Hippocampal formation (tissue), 2 donors: ENCODE measurements at regions not wholly inside any gene's neighbourhood (a gene's known extent, or its start where the extent isn't known, plus 50 kb on each side); places are given as distances from the start of the nearest gene placed in this dataset.

Experiments
- DNase-seq, 2 donors: peaks; one replicate each; lab custom pipeline; 2025; lab: John Stamatoyannopoulos, UW

- no peak for DNase-seq
Measured at GRCh38 chr7:155202106-155202871, 95.4 kb upstream of the INSIG1 start.

- no peak for DNase-seq
Measured at GRCh38 chr7:155203059-155203881, 94.4 kb upstream of the INSIG1 start.

DNA sequence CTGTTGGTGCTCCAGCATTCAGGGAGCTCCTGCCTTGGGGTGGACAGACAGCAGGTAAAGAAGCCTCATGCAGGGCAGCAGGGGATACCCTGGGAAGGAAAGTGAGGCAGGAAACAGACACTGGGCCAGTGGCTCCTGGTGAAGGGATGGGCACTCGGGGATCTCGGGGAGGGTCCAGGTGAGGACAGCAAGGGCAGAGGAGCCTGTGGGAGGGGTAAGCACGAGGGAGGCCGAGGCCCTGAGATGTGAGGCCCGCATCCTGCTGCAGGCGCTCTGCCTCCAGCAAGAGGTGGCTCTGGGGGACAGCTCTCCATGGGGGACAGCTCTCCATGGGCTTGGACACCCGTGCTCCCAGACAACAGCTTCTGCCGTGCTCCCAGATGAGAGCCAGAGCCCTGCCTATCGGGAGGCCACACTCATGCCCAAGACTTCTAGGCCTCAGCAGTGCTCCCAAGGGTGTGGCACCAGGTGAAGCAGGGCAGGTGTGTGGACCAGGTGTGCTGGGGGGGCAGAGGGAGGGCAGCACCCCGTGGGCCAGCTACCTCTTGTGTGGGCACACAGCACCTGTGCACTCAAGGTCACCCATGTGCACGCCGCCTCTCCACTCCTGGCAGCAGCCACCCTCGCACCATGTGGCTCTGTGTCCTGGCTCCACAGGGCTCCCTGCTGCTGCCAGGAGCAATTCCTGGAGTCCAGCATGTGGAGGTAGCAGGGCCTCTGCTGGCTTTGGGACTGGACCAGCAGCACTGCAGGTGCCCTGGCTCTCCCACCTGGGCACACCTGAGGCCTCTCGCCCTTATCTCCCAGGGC is 93.6 kb upstream of the INSIG1 start:
- no peak for DNase-seq

DNA sequence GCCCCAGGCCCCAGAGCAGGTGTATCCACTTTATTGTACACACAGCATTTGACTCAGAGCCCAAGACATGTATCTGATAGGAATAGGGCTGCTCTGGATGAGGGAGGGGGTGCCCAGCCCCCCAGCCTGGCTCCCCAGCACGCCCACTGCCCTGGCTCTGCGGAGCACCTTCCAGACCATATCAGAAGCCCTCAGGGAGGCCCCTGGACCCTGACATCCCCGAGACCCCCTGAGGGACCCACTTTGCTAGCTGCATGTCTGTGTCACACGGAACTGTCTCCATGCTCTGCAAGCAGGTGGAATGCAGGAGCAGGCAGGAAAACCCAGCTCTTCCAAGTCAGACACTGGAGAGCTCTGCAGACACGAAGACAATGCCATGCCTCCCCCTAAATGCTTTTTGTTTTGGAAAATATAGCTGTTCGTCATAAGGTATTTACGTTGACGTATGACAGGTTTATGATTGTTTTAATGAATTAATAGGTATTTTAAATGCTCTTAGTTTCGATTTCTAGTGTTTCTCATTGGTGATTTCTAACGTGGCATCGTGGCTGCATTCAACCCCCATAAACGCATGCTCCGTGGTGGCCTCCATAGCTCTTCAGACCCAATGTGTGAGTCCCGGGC is 92.8 kb upstream of the INSIG1 start:
- no peak for DNase-seq

GRCh38 chr7:155205368-155206317 is 92.0 kb upstream of the INSIG1 start:
- DNase-seq, result peak in 1 of 2 donors; percentile 33

GRCh38 chr7:155206318-155207020 is 91.2 kb upstream of the INSIG1 start:
- DNase-seq, result peak in 1 of 2 donors; percentile 29

GRCh38 chr7:155207326-155208002 is 90.2 kb upstream of the INSIG1 start:
- no peak for DNase-seq

DNA sequence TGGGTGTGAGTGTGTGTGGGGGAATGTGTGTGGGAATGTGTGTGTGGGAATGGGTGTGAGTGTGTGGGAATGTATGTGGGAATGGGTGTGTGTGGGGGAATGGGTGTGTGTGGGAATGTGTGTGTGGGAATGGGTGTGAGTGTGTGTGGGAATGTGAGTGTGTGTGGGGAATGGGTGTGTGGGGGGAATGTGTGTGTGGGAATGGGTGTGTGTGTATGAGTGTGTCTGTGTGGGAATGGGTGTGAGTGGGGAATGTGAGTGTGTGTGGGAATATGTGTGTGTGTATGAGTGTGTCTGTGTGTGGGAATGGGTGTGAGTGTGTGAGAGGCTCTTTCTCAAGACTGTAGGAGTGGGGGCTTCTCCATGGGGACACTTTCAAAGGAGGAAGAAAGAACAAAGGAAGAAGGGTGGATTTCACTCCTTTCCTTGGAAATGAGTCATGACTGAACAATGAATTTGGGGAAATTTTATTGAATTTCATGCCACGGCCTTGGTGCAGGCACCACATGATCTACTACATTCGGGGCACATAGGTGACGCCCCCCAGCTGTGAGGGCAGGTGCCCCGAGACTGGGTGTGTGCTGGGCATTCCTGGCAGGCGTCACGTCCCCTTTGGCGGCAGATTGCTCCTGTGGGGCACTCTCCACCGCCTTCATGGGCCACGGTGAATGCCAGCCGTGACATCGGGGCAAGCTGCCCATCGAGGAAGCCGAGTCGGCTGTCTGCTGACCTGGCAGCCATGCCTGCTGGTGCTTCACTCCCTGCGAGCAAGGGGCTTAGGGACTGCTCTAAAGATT is 88.8 kb upstream of the INSIG1 start:
- DNase-seq, result no peak

GRCh38 chr7:155209478-155210319 is 88.0 kb upstream of the INSIG1 start:
- no peak for DNase-seq

DNA sequence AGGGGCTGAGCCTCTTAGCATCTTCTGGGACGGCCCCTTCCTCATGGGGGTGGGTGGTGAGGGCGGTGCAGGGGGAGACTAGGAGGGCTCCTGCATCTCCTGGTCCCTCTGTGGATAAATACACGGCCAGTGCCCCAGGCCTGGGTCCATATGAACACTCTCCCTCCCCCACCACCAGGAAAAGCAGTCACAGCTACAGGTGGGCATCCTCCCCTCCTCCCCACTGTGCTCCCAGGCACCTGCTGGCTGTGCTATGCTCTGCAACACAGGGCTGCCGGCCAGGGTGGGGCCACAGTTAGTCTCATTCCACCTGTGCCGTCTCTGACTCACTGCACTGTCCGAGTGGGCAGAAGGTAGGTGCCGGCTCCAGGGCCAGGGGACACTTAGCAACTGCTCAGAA is 87.3 kb upstream of the INSIG1 start:
- no peak for DNase-seq

GRCh38 chr7:155211173-155211572 is 86.5 kb upstream of the INSIG1 start:
- no peak for DNase-seq

DNA sequence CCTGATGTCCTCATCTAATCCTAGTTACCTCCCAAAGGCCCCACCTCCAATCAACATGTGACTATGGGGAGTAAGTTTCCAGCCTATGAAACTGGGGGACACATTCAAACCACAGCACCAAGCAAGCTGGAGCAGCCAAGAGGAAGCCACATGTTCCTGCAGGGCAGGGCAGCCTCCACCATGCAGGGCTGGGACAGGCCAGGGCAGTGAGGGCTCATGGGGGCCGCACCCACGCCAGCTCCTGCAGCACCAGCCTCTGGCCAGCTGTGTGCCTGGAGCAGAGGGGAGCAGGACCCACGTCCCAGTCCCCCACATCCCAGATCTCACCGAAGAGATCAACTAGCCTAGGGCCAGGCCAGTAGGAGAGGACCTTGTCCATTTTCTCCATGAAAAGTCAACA is 85.9 kb upstream of the INSIG1 start:
- DNase-seq, result no peak

DNA sequence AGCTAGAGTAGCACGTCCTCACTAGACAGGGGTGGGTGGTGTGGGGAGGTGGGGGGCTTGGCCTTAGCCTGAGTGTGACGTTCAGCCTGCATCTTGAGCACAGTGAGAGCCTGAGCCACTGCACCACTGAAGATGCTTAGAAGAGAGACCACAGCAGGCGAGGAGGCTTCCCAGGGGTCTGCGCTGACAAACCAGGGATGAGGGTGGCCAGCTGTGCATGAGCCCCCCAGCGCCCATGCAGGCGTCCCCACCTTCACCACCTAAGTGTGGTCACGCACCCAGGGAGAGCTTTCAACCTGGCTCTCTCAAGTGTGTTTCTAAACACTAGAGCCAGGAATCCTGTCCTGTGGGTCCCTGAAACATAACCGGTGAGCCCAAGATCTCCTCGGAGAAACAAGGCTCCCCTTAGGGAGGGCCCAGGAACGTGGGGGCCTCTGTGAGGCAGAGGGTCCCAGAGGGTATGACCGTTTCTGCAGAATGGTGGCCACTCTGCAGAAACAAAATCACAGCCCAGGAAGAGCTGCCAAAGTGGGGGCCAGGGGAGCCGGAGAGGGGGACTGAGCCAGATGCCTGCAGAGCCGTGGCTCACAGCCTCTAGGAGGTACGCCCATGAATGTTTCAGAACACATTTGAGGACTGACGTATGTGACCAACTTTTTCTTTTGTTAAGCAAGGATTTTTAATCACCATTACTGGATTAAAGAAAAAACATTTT is 85.2 kb upstream of the INSIG1 start:
- no peak for DNase-seq

- no peak for DNase-seq
Measured at GRCh38 chr7:155213385-155213784, 84.3 kb upstream of the INSIG1 start.

DNA sequence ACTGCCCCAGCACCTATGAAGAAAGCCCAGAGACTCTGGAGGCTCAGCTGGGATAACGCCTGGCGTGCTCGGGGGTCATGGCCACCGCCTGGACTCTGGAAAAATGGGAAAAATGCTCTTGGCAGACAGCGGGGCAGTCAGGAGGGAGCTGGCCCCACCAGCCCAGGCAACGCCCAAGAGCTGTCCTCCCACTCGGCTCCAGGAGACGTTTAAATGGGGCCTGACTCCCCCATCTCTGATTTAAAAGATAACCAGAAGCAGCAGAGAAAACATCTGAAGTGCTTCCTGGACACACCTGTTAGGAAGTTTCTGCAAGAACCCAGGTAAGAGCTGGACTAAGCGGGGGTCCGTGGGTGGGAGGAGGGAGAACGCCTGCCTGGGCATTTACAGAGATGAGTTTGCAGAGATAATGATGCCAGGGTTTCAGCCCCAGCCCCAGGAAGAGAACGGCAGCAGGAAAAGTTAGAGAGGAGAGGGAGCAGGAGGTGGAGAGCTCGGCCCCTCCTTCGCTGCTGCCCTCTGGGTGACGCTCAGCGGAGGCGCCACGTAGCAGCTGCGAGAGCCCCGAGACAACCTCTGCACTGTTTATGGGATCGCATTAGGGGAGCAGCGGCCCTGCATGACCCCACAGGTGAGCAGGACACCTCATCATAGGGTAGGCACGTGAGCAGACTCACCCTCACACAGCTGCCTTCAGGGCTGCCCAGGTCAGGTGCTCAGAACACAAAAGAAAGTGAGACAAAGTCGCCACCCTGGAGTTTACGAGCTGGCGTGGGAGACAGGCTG is 83.5 kb upstream of the INSIG1 start:
- no peak for DNase-seq

GRCh38 chr7:155215576-155216325 is 81.9 kb upstream of the INSIG1 start:
- no peak for DNase-seq
